HG03039 (cell line): ENCODE measurements at regions not wholly inside any gene's neighbourhood (a gene's known extent, or its start where the extent isn't known, plus 50 kb on each side); places are given as distances from the start of the nearest gene placed in this dataset.

ENCODE experiments used
- ATAC-seq: cut with Tn5 transposase; IDR thresholded peaks from one replicate; pipeline ENCODE4 v1.9.1; 2021; ENCODE audit warnings: mild to moderate bottlenecking, moderate library complexity; ENCODE audit not compliant: unreplicated experiment

DNA sequence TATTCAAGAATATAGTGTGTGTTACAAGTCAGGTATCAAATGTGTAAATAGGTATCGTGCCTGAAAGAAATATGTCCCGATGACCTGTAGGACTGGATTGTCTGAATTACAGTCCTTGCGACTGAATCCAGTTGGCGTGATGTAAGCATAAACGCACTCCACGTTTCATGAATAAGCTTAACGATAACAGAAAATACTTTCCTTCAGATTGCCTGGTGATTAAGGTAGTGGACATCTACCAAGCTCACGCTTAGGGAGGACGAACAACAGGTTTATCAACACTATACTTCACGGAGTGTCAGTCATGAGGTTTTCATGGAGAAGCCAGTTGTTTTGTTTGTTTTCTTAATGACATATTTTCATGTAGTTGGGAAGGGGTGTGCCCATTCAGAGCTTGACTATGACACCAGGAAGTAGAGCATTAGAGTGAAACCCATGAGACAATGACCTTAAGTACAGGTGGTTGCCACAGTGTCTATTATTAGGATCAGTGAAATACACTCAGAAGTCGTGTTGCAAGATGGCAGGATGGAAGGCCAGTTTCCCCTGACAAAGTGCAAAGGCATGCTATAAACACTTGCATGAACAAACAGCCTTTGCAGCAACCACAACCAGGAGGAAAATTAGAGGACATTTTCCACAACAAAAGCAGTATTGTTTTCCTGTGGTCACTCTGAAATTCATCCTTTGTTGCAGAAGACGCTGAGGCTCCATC, 305.8 kb upstream of the PRDM1 start:
- ATAC-seq: no peak

DNA sequence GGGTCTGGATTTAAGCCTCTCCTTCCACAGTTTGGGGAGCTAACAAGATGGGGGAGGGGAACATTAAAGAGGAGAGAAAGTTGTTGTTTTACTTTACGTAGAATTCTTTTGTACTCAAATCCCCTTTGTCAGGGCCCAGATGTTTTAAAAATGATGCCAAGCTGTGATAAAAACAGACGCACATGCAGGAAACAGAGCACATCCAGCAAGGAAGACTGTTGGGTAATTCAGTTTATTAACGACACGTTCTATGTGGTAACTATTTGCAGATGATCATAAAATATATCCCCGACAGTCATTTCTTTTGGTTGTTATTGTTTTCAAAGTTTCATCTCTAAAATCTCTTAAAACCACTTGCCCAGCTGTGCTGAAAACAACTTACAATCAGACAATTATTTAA, 307.0 kb upstream of the PRDM1 start:
- ATAC-seq: no peak

DNA sequence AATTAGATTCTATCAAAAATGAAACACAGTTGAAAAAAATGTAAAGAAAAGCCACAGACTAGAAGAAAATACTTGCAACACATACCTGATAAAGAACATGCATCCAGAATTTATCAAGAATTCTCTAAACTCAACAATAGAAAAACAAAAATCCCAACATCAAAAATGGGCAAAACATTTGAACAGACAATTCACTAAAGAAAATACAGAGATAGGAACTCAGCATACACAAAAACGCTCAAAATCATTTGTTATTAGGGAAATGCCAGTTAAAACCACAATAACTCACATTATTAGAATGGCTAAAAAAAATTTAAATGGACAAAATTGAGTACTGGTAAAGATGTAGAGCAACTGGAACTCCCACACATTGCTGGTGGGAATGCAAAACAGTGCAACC, 311.0 kb upstream of the PRDM1 start:
- no peak for ATAC-seq

DNA sequence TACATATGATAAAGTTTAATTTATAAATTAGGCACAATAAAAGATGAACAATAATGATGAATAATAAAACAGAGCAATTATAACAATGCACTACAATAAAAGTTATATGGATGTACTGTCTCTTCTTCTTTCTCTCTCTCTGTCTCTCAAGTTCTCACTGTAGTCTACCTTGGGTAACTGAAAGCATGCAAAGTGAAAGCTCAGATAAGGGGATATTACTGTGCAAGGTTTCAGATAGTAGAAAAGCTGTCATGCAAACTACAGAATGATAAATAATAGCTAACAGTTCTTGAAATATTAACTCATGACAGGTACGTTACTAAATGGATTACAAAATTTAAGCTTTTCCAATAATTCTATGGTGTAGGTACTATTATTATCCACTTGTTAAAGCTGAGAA, 311.9 kb upstream of the PRDM1 start:
- ATAC-seq: no peak

DNA sequence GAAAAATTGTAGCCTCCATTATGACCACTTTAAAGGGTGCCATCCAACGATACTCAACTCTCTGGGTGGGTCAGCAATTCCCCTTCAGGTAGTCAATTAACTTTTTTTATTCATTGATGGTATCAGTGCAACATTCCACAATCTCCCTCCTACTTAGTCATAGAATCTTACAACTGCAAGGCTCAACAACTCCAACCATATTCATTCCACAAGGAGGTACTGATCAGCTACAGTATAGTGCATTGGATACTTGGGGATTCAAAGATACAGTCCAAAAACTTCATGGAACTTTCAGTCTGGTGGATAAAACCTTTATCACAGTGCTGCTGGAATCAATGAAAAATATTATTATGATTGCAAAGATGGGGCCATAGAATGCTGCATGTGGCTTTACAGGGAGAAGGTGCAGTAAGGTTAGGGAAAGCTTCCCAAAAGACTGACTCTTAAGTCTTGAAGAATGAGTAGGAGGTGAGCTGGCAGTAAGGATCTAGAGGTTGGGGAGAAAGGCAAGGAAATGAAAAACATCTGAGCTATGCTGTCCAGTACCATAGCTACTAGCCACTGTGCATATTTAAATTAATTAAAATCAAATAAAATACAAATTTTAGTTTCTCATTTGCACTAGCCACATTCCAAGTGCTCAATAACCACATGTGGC, 314.7 kb upstream of the PRDM1 start:
- ATAC-seq: no peak

DNA sequence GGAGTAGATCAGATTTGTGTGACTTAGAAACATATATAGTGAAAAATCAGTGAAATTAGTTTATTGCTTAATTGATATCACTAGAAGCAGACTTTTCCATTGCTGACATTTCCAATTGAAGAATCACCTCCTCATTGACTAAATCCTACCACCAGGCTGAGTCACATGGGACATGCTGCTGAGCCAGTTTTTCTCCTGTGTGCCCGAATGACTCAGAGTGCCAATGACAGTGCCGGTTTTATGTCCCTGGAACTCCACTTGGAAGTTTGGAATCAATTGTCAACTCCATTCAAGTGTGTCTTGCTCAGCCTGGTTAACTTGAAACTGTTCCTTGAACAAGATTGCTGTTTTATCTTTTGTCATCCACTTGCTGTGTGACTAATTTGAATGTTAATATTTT, 316.1 kb upstream of the PRDM1 start:
- no peak for ATAC-seq

DNA sequence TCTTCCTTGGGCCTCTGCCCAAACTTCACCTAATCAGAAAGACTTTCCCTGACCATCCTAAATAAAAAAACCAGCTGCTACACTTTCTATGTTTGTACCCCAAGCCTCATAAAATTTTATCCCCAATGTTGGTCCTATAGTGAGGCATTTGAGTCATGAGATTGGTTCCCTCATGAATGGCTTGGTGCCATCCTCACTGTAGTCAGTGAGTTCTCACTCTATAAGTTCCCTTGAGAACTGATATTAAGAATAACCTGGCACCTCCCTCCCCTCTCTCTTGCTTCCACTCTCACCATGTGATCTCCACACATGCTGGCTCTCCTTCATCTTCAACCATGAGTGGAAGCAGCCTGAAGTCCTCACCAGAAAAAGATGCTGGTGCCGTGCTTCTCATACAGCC, 316.9 kb upstream of the PRDM1 start:
- no peak for ATAC-seq

DNA sequence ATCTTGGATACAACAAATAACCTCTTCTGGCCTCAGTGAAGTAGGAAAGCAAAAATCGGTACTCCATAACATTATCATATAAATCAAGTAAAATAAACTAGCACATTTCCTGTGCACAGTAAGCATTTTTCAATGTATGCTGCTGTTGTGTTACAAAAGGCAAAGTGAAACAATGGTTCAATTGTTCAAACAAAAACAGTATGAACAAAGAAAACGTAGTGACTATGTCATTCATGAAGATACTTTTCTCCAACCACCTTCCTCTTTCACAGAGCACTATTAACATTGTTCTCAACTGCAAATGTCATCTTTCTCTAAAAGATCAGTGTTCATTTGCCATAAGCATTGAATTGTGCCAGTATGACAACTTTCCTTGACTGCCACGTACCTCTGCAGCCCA, 318.6 kb upstream of the PRDM1 start:
- no peak for ATAC-seq

DNA sequence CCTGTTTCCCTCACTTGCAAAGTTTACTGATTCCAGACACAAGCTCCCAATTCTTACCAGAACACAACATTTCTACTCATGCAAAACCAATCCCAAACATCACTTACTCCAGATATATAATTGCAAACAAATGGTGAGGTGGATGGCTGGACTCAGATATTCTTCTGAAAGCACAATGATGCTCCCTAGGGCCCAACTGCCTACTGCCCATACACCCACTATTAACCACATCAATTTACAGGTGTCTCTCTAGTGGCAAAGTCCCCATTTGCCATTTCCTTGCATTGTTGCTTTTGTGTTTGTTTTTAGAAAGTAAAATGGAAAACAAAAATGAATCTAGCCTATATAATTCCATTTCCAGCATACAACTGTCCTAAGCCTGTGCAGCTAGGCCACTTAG, 320.9 kb upstream of the PRDM1 start:
- ATAC-seq: no peak

DNA sequence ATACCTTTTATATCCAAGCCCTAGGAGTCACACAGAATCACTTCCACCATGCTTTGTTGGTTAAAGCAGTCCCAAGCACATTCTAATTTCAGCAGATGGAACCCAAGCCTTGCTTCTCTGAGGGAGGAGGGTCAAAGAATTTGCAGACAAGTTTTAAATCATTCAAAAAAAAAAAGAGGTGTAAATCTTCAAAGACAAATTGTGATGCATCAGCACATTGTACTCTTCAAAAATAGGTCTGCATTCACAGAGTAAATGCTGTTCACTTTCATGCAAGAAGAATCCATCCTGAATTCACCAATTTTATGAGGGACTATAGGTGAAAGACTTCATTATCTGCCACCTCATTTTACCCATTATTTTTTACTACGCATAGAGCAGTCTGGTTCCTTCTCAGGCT, 321.8 kb upstream of the PRDM1 start:
- ATAC-seq: no peak

DNA sequence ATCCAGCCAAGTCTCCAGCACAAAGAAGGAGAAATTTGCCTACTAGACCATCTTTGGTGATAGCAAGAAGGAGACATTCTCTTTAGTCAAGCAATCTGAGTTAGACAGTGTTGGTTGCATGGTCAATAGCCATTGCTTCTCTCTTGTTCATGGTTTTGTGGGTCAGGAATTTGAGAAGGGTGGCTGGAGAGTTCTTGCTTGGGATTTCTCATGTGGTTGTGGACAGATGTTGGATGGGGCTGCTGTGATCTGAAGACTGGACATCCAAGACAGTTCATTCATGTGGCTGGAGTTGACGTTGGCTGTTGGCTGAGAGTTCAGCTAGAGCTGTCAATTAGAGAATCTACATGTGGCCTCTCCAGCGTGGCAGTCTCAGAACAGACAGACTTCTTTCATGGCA, 322.3 kb upstream of the PRDM1 start:
- ATAC-seq: no peak

DNA sequence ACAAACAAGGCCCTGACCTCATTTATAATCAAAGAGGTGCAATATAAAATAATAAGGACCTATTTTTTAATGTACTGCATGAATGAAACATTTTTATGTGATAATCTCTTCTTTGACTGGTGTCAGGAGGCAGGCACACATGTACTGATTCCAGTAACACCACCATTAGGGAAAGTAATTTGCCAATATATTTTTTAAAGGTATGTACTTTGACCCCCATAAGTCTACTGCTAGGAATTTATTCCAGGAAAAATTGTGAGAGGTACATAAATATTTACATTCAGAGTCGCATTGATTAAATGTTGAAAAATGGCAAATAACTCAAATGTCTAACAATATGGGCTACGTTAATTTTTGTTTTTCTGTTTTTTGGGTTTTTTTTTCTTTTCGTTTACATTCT, 325.4 kb upstream of the PRDM1 start:
- ATAC-seq: no peak

DNA sequence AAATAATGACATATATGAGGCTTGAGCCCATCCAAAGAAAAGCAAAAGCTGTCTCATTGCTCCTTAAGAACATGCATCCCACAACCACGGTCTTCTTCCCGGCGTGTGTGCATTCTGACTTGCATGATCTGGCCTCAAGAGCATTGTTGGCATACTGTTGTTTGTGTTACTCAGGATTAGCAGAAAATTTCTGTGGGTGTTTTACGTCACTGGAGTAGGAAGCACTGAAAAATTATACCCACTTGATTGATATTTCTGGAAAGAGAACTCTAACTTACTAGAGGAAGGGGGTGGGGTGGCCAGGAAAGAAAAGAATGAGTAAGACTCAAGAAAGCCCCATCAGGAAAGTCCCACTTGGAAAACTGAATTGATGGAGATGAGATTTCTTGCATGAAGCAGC, 326.2 kb upstream of the PRDM1 start:
- ATAC-seq: no peak

DNA sequence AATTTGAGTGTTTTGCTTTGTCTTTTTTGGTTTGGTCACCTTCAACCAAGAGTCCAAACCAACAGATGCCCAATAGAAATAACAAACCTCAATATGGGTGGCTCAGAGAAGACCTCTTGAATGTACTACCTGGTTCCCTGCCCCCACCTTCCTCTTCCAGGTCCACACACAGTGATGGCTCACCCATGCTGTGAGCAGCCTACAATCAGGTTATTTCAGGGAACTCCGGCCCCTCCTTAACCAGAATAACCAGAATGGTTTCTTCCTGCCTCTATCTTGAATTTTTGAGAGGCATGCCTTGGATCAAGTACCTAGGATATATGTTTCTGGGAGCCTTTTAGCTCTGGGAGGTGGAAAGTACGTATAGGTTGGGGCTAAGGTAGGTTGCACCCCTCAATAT, 327.1 kb upstream of the PRDM1 start:
- ATAC-seq: no peak

DNA sequence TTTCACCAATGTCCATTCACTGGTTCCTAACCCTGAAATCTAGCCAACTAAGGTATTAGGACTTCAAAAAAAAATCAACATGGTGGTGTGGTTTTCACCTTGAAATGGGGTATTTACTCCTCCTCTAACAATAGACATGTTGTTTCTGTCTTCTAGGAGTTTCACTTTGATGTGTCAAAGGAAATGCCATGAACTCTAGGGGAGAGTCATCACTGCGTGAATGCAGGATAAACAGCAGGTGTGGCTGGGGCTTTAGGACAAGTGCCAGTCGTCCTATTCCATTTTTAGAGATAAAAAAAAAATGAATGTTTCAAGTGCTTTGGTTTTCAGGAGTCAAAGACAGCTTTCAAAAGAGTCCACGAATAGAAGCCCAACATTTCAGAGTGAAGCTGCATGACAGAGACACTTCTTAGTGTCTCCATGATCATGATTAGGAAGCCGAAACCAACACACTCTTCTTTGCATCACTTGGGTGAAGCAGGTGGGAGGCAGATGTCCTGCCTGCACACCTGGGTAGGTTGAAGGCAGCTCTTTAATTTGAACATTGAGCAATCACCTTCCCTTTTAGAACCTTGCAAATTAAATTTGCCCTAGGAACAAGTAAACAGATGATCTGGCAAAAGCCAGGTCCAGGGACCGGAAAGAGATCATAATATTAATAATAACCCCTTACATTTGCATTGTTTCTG, 328.5 kb upstream of the PRDM1 start:
- peak; percentile 91 for ATAC-seq

DNA sequence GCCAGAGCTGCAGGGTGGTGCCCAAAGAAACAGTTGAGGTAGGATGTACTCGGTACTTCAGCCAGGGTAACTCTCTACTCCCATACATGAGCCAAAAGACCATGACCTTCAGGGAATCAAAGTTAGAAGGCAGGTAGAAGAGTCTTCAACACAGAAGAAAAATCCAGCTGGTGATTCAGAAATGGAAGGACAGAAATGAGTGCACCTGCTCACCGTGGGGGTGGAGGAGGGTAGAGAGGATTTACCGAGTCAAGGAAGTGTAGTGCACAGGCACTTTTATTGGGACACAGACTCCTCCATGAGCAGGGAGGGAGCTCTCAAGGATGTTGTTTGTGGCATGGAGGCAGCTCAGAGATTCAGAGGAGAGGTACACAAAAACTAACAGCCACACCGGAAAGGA, 330.3 kb upstream of the PRDM1 start:
- ATAC-seq: no peak

DNA sequence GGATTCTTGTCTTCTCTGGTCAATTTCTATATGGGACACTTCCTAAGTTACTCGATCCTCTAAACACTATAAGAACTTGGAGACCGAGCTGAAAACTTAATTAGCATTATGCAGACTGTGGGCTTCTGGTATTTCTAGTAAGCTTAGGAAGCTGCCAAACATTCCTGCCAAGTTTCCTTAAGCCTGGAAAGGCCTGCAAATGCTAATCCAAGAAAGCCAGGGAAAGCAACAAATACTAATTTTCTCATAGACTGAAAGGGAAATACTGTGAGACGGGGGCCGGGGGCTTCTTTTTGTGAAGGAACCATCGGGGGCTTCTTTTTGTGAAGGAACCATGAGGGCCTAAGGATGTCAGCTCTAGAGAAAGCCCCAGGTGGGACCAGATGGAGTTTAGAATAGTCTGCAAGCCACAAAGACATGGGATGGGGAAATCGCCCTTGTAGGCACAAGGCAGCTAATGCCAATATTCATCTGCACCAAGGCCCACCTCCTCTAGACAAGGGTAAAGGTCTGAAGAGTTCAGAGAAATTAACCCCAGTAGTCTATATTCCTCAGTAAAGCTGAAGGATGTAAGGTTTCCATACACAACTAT, 332.4 kb upstream of the PRDM1 start:
- no peak for ATAC-seq

DNA sequence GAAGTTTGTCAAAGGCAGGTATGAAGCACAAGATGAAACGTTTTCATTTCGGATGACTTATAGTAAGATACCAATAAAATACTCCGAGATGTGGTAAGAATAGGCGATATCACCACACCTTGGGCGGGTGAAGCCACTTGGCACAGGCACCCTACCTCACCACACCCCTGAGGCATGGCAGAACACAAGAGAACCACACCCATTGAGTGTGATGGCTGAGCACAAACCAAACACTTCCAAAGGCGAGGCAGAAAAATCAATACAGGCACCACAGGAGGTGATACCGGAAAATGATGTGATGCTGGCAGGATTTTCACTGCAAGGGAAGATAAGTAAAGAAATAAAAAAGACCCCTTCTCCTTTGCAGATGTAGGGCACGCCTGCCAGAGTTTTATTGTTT, 332.9 kb upstream of the PRDM1 start:
- no peak for ATAC-seq

DNA sequence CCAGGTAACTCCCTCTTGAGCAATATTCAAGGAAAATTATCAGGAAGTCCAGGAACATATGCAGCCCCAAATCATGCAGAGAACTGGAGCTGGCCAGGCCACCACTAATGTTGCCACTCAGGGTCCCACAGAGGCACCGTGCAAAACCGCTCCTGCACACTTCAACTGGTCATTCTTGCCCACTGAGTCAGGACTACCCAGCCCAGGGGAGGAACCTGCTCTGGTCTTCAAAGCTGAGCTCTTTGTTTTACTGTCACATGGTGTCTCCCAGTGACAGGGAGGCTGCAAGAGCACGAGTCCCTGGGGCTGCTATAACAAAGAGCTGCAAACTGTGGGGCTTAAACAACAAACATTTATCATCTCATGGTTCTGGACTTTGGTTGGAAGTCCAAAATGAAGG, 336.0 kb upstream of the PRDM1 start:
- no peak for ATAC-seq

DNA sequence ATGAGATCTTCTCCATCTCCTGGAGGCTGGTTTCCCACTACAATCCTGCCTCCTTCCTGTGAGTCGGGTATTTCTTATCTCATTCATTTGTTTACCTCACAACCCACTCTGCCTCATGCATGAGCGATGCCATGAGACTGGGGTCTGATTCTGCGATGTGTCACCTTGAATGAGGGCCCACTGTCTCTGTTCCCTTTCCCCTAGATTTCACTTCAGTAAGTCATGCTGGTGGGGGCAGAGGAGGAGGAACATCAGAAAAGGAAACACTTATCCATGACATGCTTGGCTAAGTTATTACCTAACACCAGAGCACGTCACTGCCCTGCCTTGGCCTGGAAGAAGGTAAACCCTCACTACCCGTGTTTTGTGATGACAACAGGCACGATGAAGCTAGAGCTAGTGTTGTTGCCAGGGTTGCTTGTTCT, 337.4 kb upstream of the PRDM1 start:
- no peak for ATAC-seq

DNA sequence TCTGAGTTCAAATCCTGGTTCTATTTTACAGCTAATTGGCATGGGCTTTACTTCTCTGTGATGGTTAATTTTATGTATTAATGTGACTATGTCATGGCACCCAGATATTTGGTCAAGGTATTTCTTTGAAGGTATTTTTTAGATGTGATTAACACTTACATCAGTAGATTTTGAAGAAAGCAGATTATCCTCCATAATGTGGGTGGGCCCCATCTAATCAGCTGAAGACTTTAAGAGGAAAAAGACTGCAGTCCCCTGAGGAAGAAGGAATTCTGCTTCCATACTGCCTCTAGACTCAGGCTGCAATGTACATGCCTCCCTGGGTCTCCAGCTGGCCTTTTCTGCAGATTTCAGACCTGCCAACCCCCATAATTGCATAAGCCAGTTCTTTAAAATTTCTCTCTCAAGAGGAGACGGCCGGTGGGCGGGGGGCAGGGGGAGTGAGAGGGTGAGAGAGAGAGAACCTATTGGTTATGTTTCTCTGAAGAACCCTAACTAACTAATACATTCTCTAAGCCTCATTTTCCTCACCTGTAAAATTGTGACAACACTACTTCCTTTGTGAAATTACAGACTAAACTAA, 338.2 kb upstream of the PRDM1 start:
- no peak for ATAC-seq

DNA sequence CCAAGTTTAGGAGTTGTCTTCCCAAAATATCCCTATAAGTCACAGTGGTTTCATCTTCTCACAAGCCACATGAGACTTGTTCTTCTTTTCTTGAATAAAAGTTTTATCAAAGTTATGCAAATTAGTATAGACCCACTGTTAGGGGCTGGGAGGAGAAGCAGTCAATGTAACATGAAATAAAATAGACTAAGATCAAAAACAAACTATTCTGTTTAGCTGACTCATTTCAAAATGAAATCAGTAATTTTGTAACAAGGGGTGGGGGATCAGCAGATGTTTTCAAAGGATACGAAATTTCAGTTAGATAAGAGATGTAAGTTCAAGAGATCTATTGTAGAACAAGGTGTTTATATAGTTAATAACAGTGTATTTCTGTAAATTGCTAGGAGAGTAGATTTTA, 339.6 kb upstream of the PRDM1 start:
- no peak for ATAC-seq
